Ishikawa (cell line): ENCODE measurements at regions not wholly inside any gene's neighbourhood (a gene's known extent, or its start where the extent isn't known, plus 50 kb on each side); places are given as distances from the start of the nearest gene placed in this dataset.

ENCODE experiments used
- CEBPB ChIP-seq: IDR thresholded peaks from 2 replicates; pipeline ENCODE4 v1.6.1; 2012
- CREB1 ChIP-seq: IDR thresholded peaks from 2 replicates; pipeline ENCODE4 v1.6.1; 2012; ENCODE audit warnings: low read depth
- EGR1 ChIP-seq: IDR thresholded peaks from 2 replicates; pipeline ENCODE4 v1.6.1; 2012
- EP300 ChIP-seq: IDR thresholded peaks from 2 replicates; pipeline ENCODE4 v1.6.1; 2012; ENCODE audit warnings: borderline replicate concordance
- FOXM1 ChIP-seq: IDR thresholded peaks from 2 replicates; pipeline ENCODE4 v1.6.1; 2012; ENCODE audit warnings: low read depth, borderline replicate concordance
- NFIC ChIP-seq: IDR thresholded peaks from 2 replicates; pipeline ENCODE4 v1.6.1; 2012
- RAD21 ChIP-seq: IDR thresholded peaks from 2 replicates; pipeline ENCODE4 v1.6.1; 2012; ENCODE audit warnings: low read depth
- TAF1 ChIP-seq: IDR thresholded peaks from 2 replicates; pipeline ENCODE4 v1.6.1; 2012; ENCODE audit warnings: low read depth, mild to moderate bottlenecking
- TCF12 ChIP-seq: IDR thresholded peaks from 2 replicates; pipeline ENCODE4 v1.6.1; 2012; ENCODE audit warnings: low read depth
- TEAD4 ChIP-seq: IDR thresholded peaks from 2 replicates; pipeline ENCODE4 v1.6.1; 2012
- YY1 ChIP-seq: IDR thresholded peaks from 2 replicates; pipeline ENCODE4 v1.6.1; 2012; ENCODE audit warnings: low read depth
- ZBTB7A ChIP-seq: IDR thresholded peaks from 2 replicates; pipeline ENCODE4 v1.6.1; 2012; ENCODE audit warnings: low read depth
- TF ChIP-seq, protein P1 (sequence below): IDR thresholded peaks from 2 replicates; pipeline ENCODE4 v1.6.1; 2012
- TF ChIP-seq, protein P2 (sequence below): IDR thresholded peaks from 2 replicates; pipeline ENCODE4 v1.6.1; 2012; ENCODE audit warnings: low read depth, mild to moderate bottlenecking
- TF ChIP-seq, protein P3 (sequence below): IDR thresholded peaks from 2 replicates; pipeline ENCODE4 v1.6.1; 2012

- TF ChIP-seq FOXM1 (no peak), RAD21 (no peak), NFIC (no peak; the same call in 1 of the 2 replicates), TCF12 (no peak), EGR1 (no peak), YY1 (no peak), TEAD4 (no peak), TAF1 (no peak)
- TF ChIP-seq, protein P1, sequence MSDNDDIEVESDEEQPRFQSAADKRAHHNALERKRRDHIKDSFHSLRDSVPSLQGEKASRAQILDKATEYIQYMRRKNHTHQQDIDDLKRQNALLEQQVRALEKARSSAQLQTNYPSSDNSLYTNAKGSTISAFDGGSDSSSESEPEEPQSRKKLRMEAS: no peak
- TF ChIP-seq, protein P2, sequence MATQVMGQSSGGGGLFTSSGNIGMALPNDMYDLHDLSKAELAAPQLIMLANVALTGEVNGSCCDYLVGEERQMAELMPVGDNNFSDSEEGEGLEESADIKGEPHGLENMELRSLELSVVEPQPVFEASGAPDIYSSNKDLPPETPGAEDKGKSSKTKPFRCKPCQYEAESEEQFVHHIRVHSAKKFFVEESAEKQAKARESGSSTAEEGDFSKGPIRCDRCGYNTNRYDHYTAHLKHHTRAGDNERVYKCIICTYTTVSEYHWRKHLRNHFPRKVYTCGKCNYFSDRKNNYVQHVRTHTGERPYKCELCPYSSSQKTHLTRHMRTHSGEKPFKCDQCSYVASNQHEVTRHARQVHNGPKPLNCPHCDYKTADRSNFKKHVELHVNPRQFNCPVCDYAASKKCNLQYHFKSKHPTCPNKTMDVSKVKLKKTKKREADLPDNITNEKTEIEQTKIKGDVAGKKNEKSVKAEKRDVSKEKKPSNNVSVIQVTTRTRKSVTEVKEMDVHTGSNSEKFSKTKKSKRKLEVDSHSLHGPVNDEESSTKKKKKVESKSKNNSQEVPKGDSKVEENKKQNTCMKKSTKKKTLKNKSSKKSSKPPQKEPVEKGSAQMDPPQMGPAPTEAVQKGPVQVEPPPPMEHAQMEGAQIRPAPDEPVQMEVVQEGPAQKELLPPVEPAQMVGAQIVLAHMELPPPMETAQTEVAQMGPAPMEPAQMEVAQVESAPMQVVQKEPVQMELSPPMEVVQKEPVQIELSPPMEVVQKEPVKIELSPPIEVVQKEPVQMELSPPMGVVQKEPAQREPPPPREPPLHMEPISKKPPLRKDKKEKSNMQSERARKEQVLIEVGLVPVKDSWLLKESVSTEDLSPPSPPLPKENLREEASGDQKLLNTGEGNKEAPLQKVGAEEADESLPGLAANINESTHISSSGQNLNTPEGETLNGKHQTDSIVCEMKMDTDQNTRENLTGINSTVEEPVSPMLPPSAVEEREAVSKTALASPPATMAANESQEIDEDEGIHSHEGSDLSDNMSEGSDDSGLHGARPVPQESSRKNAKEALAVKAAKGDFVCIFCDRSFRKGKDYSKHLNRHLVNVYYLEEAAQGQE: no peak
Measured at GRCh38 chr3:72698154-72698917, 149.9 kb downstream of the SHQ1 start.

DNA sequence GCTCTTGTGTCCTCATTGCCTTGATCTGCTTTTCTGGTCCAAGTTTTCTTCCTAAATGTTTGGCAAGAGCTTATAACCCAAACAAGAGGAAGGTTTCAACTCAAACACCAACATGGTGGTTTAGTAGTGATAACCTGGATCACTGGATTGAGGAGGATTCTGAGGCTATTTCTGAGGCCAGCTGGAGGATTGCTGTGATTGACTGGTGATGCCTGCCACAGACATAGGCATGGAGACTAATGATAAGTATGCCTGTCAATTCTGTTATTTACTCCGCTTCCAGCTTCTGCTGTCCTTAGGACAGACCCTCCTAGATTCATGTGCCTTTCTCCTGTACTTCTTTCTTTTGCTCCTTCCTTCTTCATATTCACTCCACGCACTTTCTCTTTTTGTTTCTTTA, 150.5 kb downstream of the SHQ1 start:
- TF ChIP-seq, protein P2: no peak
- no peak for TF ChIP-seq YY1
- no peak for TF ChIP-seq ZBTB7A
- no peak for TF ChIP-seq TAF1
- TF ChIP-seq TCF12: no peak
- TF ChIP-seq CEBPB: no peak
- TF ChIP-seq, protein P1: no peak
- no peak for TF ChIP-seq NFIC
- no peak for TF ChIP-seq CREB1
- no peak for TF ChIP-seq RAD21
- TF ChIP-seq TEAD4: no peak
- TF ChIP-seq EP300: no peak
- TF ChIP-seq EGR1: no peak
- TF ChIP-seq, protein P3, sequence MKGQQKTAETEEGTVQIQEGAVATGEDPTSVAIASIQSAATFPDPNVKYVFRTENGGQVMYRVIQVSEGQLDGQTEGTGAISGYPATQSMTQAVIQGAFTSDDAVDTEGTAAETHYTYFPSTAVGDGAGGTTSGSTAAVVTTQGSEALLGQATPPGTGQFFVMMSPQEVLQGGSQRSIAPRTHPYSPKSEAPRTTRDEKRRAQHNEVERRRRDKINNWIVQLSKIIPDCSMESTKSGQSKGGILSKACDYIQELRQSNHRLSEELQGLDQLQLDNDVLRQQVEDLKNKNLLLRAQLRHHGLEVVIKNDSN: no peak
- TF ChIP-seq FOXM1: no peak

DNA sequence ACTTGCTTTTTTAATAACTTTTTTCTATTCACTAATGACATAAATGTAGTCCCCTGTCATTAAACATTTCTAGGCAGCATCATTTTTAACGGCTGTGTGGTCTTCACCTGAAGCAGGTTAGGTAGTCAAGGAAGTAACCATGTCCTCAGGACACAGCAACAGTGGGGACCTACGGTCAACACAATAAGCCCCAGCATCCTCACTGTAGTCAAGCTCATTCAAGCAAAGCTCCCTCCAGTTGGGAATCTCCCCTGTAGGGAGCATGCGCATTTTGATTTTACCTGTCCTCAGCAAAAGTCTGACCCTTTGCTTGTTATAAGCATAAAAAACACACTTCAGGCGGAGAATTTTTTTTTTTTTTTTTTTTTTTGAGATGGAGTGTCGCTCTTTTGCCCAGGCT, 151.4 kb downstream of the SHQ1 start:
- TF ChIP-seq RAD21 (no peak), ZBTB7A (no peak), EGR1 (no peak), TEAD4 (no peak), YY1 (no peak), FOXM1 (no peak), CEBPB (no peak), EP300 (no peak), TCF12 (no peak), NFIC (no peak), TAF1 (no peak), CREB1 (no peak)
- TF ChIP-seq, protein P1: no peak
- TF ChIP-seq, protein P2: no peak
- TF ChIP-seq, protein P3: no peak

- no peak for TF ChIP-seq FOXM1
- TF ChIP-seq TEAD4: no peak
- no peak for TF ChIP-seq EGR1
- TF ChIP-seq, protein P3: no peak
- no peak for TF ChIP-seq RAD21
- no peak for TF ChIP-seq NFIC
- no peak for TF ChIP-seq CREB1
- TF ChIP-seq, protein P1: no peak
- TF ChIP-seq, protein P2: no peak
- no peak for TF ChIP-seq ZBTB7A
- no peak for TF ChIP-seq TCF12
- TF ChIP-seq CEBPB: no peak
- TF ChIP-seq TAF1: no peak
- TF ChIP-seq YY1: no peak
- no peak for TF ChIP-seq EP300
Measured at GRCh38 chr3:72694398-72694797, 153.8 kb downstream of the SHQ1 start.
